ENCODE measurements at regions not wholly inside any gene's neighbourhood (a gene's known extent, or its start where the extent isn't known, plus 50 kb on each side); places are given as distances from the start of the nearest gene placed in this dataset.

GRCh38 chr1:73593804-73594203 is 604.2 kb downstream of the LRRIQ3 start:
- TF ChIP-seq, protein P1, sequence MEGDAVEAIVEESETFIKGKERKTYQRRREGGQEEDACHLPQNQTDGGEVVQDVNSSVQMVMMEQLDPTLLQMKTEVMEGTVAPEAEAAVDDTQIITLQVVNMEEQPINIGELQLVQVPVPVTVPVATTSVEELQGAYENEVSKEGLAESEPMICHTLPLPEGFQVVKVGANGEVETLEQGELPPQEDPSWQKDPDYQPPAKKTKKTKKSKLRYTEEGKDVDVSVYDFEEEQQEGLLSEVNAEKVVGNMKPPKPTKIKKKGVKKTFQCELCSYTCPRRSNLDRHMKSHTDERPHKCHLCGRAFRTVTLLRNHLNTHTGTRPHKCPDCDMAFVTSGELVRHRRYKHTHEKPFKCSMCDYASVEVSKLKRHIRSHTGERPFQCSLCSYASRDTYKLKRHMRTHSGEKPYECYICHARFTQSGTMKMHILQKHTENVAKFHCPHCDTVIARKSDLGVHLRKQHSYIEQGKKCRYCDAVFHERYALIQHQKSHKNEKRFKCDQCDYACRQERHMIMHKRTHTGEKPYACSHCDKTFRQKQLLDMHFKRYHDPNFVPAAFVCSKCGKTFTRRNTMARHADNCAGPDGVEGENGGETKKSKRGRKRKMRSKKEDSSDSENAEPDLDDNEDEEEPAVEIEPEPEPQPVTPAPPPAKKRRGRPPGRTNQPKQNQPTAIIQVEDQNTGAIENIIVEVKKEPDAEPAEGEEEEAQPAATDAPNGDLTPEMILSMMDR (IDR thresholded peaks at IDR 0.05; ENCODE audit: low read length, missing control alignments), result no peak
- H3K4me3 ChIP-seq (replicated peaks; ENCODE audit: low read depth, low read length), result no peak overlapping the region
- no peak for DNase-seq (ENCODE audit: low read depth)

- no peak overlapping the region for H3K4me3 ChIP-seq (replicated peaks; ENCODE audit: low read depth, low read length)
- peak; percentile 20 for DNase-seq (ENCODE audit: low read depth)
- TF ChIP-seq, protein P1 (IDR thresholded peaks at IDR 0.05; ENCODE audit: low read length, missing control alignments), result no peak
Observed at GRCh38 chr1:73593364-73593763, 604.6 kb downstream of the LRRIQ3 start.

- TF ChIP-seq, protein P1 (IDR thresholded peaks at IDR 0.05; ENCODE audit: low read length, missing control alignments), result no peak
- no peak for DNase-seq (ENCODE audit: low read depth)
- no peak overlapping the region for H3K4me3 ChIP-seq (replicated peaks; ENCODE audit: low read depth, low read length)
Observed at GRCh38 chr1:73587080-73587479, 610.9 kb downstream of the LRRIQ3 start.

- no peak overlapping the region for H3K4me3 ChIP-seq (replicated peaks; ENCODE audit: low read depth, low read length)
- TF ChIP-seq, protein P1 (IDR thresholded peaks at IDR 0.05; ENCODE audit: low read length, missing control alignments), result no peak
- DNase-seq (ENCODE audit: low read depth), result no peak
Observed at GRCh38 chr1:73577206-73577605, 620.8 kb downstream of the LRRIQ3 start.

DNA sequence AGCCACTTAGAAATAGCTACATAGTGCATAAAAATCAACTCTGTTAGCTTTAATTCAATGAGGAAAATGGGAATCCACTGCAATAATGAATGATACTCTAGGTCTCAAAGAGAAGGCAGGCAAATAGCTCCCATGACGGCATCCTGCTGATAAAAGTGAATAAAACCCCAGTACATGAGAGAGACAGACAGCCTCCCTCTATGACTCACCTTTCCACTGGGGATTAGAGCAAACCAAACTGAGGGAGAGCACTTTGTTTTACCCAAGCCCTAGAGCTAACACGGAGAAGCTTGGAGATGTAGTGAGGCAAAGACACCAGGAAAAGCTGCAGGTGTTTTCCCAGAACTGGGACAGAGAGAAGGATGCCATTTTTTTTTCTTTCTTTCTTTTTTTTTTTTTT is 621.9 kb downstream of the LRRIQ3 start:
- DNase-seq (ENCODE audit: low read depth), result no peak
- TF ChIP-seq, protein P1 (IDR thresholded peaks at IDR 0.05; ENCODE audit: low read length, missing control alignments), result no peak
- H3K4me3 ChIP-seq (replicated peaks; ENCODE audit: low read depth, low read length), result no peak overlapping the region

GRCh38 chr1:73564294-73564693 is 633.7 kb downstream of the LRRIQ3 start:
- no peak for DNase-seq (ENCODE audit: low read depth)
- TF ChIP-seq, protein P1 (IDR thresholded peaks at IDR 0.05; ENCODE audit: low read length, missing control alignments), result no peak
- no peak overlapping the region for H3K4me3 ChIP-seq (replicated peaks; ENCODE audit: low read depth, low read length)

GRCh38 chr1:73556270-73556669 is 641.7 kb downstream of the LRRIQ3 start:
- DNase-seq (ENCODE audit: low read depth), result no peak
- TF ChIP-seq, protein P1 (IDR thresholded peaks at IDR 0.05; ENCODE audit: low read length, missing control alignments), result no peak
- H3K4me3 ChIP-seq (replicated peaks; ENCODE audit: low read depth, low read length), result no peak overlapping the region

All from fibroblast of pulmonary artery (primary cell).